ENCODE measurements at regions not wholly inside any gene's neighbourhood (a gene's known extent, or its start where the extent isn't known, plus 50 kb on each side); places are given as distances from the start of the nearest gene placed in this dataset.

DNA sequence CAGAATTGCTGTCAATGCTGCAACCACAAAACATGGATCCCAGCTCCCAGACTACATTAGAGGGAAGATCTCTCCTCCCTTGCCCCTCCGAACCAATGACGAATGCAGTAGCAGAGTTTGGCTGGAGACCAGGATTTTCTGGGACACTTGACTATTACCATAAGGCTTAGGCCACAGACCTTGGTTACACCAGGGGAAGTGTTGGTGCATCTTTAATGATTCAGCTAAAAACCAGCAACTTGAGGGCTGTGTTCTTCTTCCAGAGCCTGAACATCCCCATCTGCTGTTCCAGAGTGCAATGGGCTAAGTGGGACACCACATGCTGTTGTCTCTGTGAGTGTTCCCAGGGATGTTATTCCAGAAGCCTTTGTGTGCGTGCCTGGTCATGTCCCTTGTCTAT, 528.2 kb downstream of the LMO7 start:
- H3K27me3 ChIP-seq (replicated peaks in 1 of 2; ENCODE audit: control insufficient read depth in 2 of 2, extremely low read depth in 1 of 2, insufficient read depth in 2 of 2, low read length in 1 of 2), result peaks cover 0 to 2% of the 10 kb centered on the region in 2 experiments
- WGBS (ENCODE audit: insufficient coverage), result no CpG with 5 or more reads among the region's 3 CpGs
- no peaks in the 10 kb centered on the region for H3K9me3 ChIP-seq
- Mint-ChIP-seq H3K27me3 (peaks cover 0 to 3% of the 10 kb centered on the region in 2 donors), H3K9me3 (peaks cover 0 to 5% (median 0%) of the 10 kb centered on the region in 3 donors), H3K36me3 (no peaks in the 10 kb centered on the region), H3K4me1 (no peaks in the 10 kb centered on the region), H3K27ac (no peak overlapping the region), H3K4me3 (no peak overlapping the region)
- ChIA-PET POLR2A (no interaction called here), CTCF (interaction anchor here in 1 of 2 donors (0.6 kb wide), 1 partner anchor 583 kb away, joined by 3 read pairs; no protein-coding TSS in a partner anchor)
- H3K4me3 ChIP-seq (ENCODE audit: control insufficient read depth in 1 of 2, extremely low read depth in 1 of 2, low read length in 1 of 2), result no peak overlapping the region
- DNase-seq (no peak), ATAC-seq (replicated peaks in 1 of 4) (no peak)
- H3K36me3 ChIP-seq (ENCODE audit: control insufficient read depth in 2 of 2, extremely low read depth in 1 of 2, insufficient read depth in 1 of 2, low read length in 1 of 2), result no peaks in the 10 kb centered on the region
- no peaks in the 10 kb centered on the region for H3K4me1 ChIP-seq (ENCODE audit: control insufficient read depth in 1 of 2, extremely low read depth in 1 of 2, insufficient read depth in 2 of 2, low read length in 2 of 2)
- H3K27ac ChIP-seq (ENCODE audit: low read length), result no peak overlapping the region

DNA sequence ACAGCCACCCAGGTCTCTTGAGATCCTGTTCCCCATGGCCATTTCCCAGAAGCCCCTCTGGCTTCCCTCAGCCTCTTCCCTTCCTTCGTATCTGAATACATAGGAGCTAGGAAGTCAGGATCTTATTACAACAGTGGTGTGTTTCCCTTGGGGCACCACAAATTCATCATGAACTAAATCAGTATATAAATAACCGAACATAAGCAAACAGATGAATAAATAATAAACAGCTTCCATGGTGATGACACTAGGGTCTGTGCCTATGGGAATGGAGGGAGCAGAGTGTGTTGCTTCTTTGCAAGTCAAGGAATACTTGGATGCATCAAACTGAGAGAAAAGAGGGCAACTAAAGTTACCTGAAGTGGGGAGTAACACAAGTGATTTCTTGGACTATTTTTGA, 527.6 kb downstream of the LMO7 start:
- peaks cover 0 to 3% of the 10 kb centered on the region in 2 donors for H3K27me3 Mint-ChIP-seq
- DNase-seq (no peak), ATAC-seq (replicated peaks in 1 of 4) (no peak)
- ChIA-PET CTCF (interaction anchor here in 1 of 2 donors (0.6 kb wide), 1 partner anchor 583 kb away, joined by 3 read pairs; no protein-coding TSS in a partner anchor), POLR2A (no interaction called here)
- Histone ChIP-seq H3K27me3 (replicated peaks in 1 of 2; ENCODE audit: control insufficient read depth in 2 of 2, extremely low read depth in 1 of 2, insufficient read depth in 2 of 2, low read length in 1 of 2) (peaks cover 0 to 2% of the 10 kb centered on the region in 2 experiments), H3K4me1 (ENCODE audit: control insufficient read depth in 1 of 2, extremely low read depth in 1 of 2, insufficient read depth in 2 of 2, low read length in 2 of 2) (no peaks in the 10 kb centered on the region), H3K9me3 (no peaks in the 10 kb centered on the region), H3K36me3 (ENCODE audit: control insufficient read depth in 2 of 2, extremely low read depth in 1 of 2, insufficient read depth in 1 of 2, low read length in 1 of 2) (no peaks in the 10 kb centered on the region), H3K27ac (ENCODE audit: low read length) (no peak overlapping the region), H3K4me3 (ENCODE audit: control insufficient read depth in 1 of 2, extremely low read depth in 1 of 2, low read length in 1 of 2) (no peak overlapping the region)
- H3K4me3 Mint-ChIP-seq, result no peak overlapping the region
- H3K9me3 Mint-ChIP-seq, result peaks cover 0 to 5% (median 0%) of the 10 kb centered on the region in 3 donors
- no CpG with 5 or more reads among the region's 2 CpGs for WGBS (ENCODE audit: insufficient coverage)
- H3K4me1 Mint-ChIP-seq, result no peaks in the 10 kb centered on the region
- H3K27ac Mint-ChIP-seq, result no peak overlapping the region
- H3K36me3 Mint-ChIP-seq, result no peaks in the 10 kb centered on the region

DNA sequence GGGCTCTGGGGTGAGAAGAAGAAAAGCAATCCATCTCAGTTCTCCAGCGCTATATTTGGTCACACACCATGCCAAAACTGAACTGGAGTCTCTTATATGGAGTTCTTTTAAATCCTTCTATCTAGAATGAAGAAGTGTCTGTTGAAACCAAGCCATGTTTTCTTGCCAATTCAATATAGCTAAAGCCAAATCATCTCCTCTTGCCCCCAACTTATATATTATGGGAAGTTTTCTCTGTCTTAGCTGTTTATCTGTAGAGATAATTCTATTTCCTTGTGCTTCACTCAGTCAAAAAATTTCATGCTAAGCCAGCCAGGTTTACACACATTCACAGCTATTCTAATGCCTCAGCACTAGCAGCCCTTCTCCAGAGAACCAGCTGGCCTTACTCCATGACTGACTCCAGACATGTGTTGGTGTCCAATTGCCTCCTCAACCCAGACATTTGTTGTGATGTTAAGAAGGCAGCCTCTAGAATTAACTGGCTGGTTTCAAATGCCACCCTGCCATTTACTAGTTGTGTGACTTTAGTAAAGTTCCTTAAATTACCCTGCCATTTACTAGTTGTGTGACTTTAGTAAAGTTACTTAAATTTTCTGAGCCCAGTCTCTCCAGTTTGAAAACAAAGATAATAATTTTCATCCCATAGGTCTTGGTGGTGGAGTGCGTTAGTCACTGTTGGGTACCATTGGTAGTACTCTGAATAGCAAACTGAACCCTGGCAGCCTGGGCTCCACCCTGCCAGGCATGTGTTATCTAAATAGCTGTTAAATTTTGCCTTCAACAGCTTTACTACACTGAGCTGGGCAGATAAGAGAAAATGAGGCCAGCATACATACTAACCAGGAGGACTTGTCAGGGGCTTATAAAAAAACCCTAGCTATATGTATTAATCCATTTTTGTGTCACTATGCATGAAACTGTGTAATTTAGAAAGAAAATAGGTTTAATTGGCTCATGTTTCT, 525.1 kb downstream of the LMO7 start:
- H3K9me3 Mint-ChIP-seq, result no peaks in the 10 kb centered on the region
- peaks cover 0 to 3% of the 10 kb centered on the region in 2 donors for H3K27me3 Mint-ChIP-seq
- no peak overlapping the region for H3K27ac Mint-ChIP-seq
- no peaks in the 10 kb centered on the region for H3K4me1 Mint-ChIP-seq
- Histone ChIP-seq H3K4me1 (ENCODE audit: control insufficient read depth in 1 of 2, extremely low read depth in 1 of 2, insufficient read depth in 2 of 2, low read length in 2 of 2) (no peaks in the 10 kb centered on the region), H3K36me3 (ENCODE audit: control insufficient read depth in 2 of 2, extremely low read depth in 1 of 2, insufficient read depth in 1 of 2, low read length in 1 of 2) (no peaks in the 10 kb centered on the region), H3K27ac (ENCODE audit: low read length) (no peak overlapping the region), H3K9me3 (no peaks in the 10 kb centered on the region), H3K27me3 (replicated peaks in 1 of 2; ENCODE audit: control insufficient read depth in 2 of 2, extremely low read depth in 1 of 2, insufficient read depth in 2 of 2, low read length in 1 of 2) (peaks cover 0 to 2% of the 10 kb centered on the region in 2 experiments), H3K4me3 (ENCODE audit: control insufficient read depth in 1 of 2, extremely low read depth in 1 of 2, low read length in 1 of 2) (no peak overlapping the region)
- H3K4me3 Mint-ChIP-seq, result no peak overlapping the region
- CTCF ChIA-PET, result no interaction called here
- POLR2A ChIA-PET, result no interaction called here
- no peaks in the 10 kb centered on the region for H3K36me3 Mint-ChIP-seq
- DNase-seq, result no peak
- no CpG with 5 or more reads among the region's 2 CpGs for WGBS (ENCODE audit: insufficient coverage)
- no peak for ATAC-seq (replicated peaks in 1 of 4)

DNA sequence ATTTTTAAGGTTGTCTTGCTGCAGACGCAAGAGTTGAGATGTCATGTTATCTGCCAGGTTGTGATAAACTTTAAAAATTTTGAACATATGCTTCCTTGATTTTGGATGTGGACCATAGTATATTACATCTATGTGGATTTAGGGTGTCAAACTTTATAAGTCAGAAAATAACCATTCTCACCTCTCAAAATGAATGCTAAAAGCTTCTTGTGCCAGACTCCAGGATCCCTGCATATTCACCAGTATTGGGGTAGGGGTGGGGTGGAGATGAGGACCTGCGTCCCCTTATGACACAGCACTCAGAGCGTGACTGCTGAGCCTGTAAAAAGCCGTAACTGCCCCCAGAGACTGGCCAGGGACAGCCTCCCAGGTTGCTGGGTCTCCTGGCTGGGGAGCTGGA, 524.4 kb downstream of the LMO7 start:
- H3K4me1 Mint-ChIP-seq, result no peaks in the 10 kb centered on the region
- H3K27ac ChIP-seq (ENCODE audit: low read length), result no peak overlapping the region
- peaks cover 0 to 2% of the 10 kb centered on the region in 2 experiments for H3K27me3 ChIP-seq (replicated peaks in 1 of 2; ENCODE audit: control insufficient read depth in 2 of 2, extremely low read depth in 1 of 2, insufficient read depth in 2 of 2, low read length in 1 of 2)
- no peaks in the 10 kb centered on the region for H3K36me3 ChIP-seq (ENCODE audit: control insufficient read depth in 2 of 2, extremely low read depth in 1 of 2, insufficient read depth in 1 of 2, low read length in 1 of 2)
- no peak overlapping the region for H3K27ac Mint-ChIP-seq
- WGBS (ENCODE audit: insufficient coverage), result 66% methylated on average over 3 of the region's 4 CpGs
- no peaks in the 10 kb centered on the region for H3K4me1 ChIP-seq (ENCODE audit: control insufficient read depth in 1 of 2, extremely low read depth in 1 of 2, insufficient read depth in 2 of 2, low read length in 2 of 2)
- H3K36me3 Mint-ChIP-seq, result no peaks in the 10 kb centered on the region
- ChIA-PET POLR2A (no interaction called here), CTCF (no interaction called here)
- no peaks in the 10 kb centered on the region for H3K9me3 Mint-ChIP-seq
- no peaks in the 10 kb centered on the region for H3K9me3 ChIP-seq
- H3K4me3 Mint-ChIP-seq, result no peak overlapping the region
- DNase-seq (no peak), ATAC-seq (replicated peaks in 1 of 4) (no peak)
- H3K4me3 ChIP-seq (ENCODE audit: control insufficient read depth in 1 of 2, extremely low read depth in 1 of 2, low read length in 1 of 2), result no peak overlapping the region
- H3K27me3 Mint-ChIP-seq, result peaks cover 0 to 3% of the 10 kb centered on the region in 2 donors

DNA sequence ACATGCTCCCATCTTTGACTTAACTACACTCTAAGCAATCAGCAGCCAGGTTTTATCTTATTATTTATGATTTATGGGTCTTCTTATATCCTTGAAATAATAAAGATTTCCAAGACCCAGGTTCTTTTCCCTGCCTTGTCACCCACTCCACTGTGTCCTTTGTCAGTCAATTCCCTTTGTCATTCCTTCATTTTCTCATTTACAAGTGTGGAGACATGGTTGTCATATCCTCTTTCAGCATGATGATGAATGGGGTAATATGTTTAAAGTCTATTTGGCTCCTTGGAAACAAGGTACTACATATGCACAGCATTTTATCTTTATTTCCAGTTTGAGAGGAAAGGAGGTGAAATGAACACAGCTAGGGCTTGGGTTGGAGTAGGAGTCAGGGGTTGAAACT, 521.8 kb downstream of the LMO7 start:
- no peak overlapping the region for H3K4me3 ChIP-seq (ENCODE audit: control insufficient read depth in 1 of 2, extremely low read depth in 1 of 2, low read length in 1 of 2)
- no peak overlapping the region for H3K27ac ChIP-seq (ENCODE audit: low read length)
- H3K27me3 Mint-ChIP-seq, result peaks cover 0 to 3% of the 10 kb centered on the region in 2 donors
- CTCF ChIA-PET, result no interaction called here
- no peak overlapping the region for H3K4me3 Mint-ChIP-seq
- H3K27ac Mint-ChIP-seq, result no peak overlapping the region
- no peaks in the 10 kb centered on the region for H3K36me3 Mint-ChIP-seq
- no peak for ATAC-seq (replicated peaks in 1 of 4)
- no peaks in the 10 kb centered on the region for H3K4me1 Mint-ChIP-seq
- H3K9me3 ChIP-seq, result no peaks in the 10 kb centered on the region
- H3K4me1 ChIP-seq (ENCODE audit: control insufficient read depth in 1 of 2, extremely low read depth in 1 of 2, insufficient read depth in 2 of 2, low read length in 2 of 2), result no peaks in the 10 kb centered on the region
- peaks cover 0 to 2% of the 10 kb centered on the region in 2 experiments for H3K27me3 ChIP-seq (replicated peaks in 1 of 2; ENCODE audit: control insufficient read depth in 2 of 2, extremely low read depth in 1 of 2, insufficient read depth in 2 of 2, low read length in 1 of 2)
- no peaks in the 10 kb centered on the region for H3K36me3 ChIP-seq (ENCODE audit: control insufficient read depth in 2 of 2, extremely low read depth in 1 of 2, insufficient read depth in 1 of 2, low read length in 1 of 2)
- DNase-seq, result no peak
- POLR2A ChIA-PET, result no interaction called here
- no peaks in the 10 kb centered on the region for H3K9me3 Mint-ChIP-seq

DNA sequence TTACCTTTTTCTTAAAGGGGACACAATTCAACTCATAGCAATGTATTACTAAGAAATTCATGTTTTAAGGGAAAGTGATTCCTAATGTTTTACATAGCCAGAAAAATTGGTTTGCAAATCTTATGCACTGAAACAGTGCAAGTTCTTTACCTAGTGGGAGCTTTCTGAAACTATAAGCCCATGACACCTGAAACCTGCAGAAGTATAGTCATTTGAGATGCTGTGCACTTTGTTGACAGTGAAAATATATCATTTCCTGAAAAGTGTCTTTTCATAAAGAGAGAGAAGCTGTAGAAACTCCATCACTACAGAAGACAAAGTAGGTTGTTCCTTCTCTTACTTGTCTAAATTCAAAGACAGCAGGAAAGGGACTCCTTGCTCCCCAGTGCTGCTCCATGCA, 517.1 kb downstream of the LMO7 start:
- CTCF ChIA-PET, result no interaction called here
- Histone ChIP-seq H3K4me3 (ENCODE audit: control insufficient read depth in 1 of 2, extremely low read depth in 1 of 2, low read length in 1 of 2) (no peak overlapping the region), H3K4me1 (ENCODE audit: control insufficient read depth in 1 of 2, extremely low read depth in 1 of 2, insufficient read depth in 2 of 2, low read length in 2 of 2) (no peaks in the 10 kb centered on the region), H3K27me3 (replicated peaks in 1 of 2; ENCODE audit: control insufficient read depth in 2 of 2, extremely low read depth in 1 of 2, insufficient read depth in 2 of 2, low read length in 1 of 2) (no peaks in the 10 kb centered on the region), H3K9me3 (no peaks in the 10 kb centered on the region), H3K27ac (ENCODE audit: low read length) (no peak overlapping the region), H3K36me3 (ENCODE audit: control insufficient read depth in 2 of 2, extremely low read depth in 1 of 2, insufficient read depth in 1 of 2, low read length in 1 of 2) (no peaks in the 10 kb centered on the region)
- Mint-ChIP-seq H3K4me3 (no peak overlapping the region), H3K27me3 (no peaks in the 10 kb centered on the region), H3K27ac (no peak overlapping the region), H3K4me1 (no peaks in the 10 kb centered on the region), H3K9me3 (no peaks in the 10 kb centered on the region), H3K36me3 (no peaks in the 10 kb centered on the region)
- POLR2A ChIA-PET, result no interaction called here
- ATAC-seq (replicated peaks in 1 of 4), result no peak
- no peak for DNase-seq
